ENCODE measurements at regions not wholly inside any gene's neighbourhood (a gene's known extent, or its start where the extent isn't known, plus 50 kb on each side); places are given as distances from the start of the nearest gene placed in this dataset.

DNA sequence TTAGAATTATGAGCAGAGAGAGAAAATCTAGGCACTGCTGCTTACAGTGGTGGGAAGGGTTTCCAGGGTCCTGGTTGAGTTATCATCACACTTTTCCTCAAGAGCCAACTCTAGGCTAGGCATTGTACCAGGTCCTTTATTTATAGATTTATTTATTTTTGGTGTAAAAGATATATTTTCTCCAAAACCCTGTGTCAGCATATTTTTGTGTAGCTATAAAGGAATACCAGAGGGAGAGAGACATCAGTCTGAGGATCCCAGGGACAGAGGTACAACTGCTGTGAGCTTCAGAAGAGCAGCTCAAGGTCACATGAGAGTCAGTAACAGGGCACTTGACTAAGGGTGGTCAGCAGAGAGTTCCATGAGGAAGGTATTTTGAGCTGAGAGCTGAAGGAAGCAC lies 159.7 kb downstream of the SLC35B3 start:
- DNase-seq: no peak

DNA sequence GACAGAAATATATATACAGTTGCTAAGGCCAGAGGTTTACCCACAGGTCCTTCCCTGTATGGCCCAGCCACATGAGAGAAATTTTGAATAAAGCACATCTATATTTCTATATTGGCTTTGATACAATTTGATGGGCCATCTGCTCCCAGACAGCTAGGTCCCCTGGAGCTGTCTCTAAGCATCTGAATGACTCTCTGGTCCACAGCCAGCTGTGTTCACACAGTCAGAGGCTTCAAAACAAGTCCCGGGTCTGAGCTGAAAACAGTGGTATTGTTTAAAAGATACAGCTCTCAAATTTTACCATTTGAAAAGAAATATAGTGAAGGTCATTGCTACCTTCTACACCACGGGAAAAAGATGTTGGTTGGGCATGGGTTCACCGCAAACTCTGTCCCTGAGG lies 161.1 kb downstream of the SLC35B3 start:
- DNase-seq: no peak

- DNase-seq: no peak
Measured at GRCh38 chr6:8269872-8270454, 165.4 kb downstream of the SLC35B3 start.

DNA sequence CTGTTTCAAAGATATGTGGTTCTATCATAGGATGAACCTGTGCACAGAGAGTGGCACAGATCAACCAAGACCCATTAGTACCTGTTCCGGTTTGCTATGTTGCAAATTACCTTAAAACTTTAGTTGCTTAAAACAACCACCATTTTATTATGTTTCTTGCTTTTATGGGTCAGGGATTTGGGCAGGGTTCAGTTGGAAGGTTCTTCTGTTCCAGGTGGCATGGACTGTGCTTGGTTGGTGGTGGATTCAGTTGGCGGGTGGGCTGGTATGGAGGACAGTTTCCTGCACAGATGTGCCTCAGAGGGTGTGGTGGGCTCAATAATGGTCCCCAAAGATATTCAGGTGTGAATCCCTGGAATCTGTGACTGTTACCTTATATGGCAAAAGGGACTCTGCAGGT lies 166.3 kb downstream of the SLC35B3 start:
- DNase-seq: no peak

DNA sequence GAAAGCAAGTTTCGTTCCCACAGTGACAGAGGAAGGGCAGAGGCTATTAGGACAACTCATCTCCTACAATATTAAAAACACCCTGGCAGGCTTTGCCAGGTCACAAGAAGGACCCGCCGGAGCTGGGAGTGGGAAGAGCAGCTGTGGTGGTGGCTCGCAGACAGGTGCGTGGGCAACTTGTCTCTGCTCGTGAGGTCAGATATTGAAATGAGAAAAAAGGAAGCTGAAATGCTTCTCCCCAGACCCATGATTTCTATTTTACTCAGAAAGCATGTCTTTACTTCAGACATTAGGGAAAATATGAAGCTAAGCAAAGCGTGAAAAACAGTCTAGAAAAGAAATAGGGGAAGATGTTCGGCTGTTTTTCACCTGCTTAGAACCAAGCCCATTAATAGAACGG lies 166.3 kb upstream of the EEF1E1 start:
- no peak for DNase-seq

GRCh38 chr6:8268156-8268555 lies 165.8 kb upstream of the EEF1E1 start:
- DNase-seq: no peak

GRCh38 chr6:8260610-8261009 lies 158.3 kb upstream of the EEF1E1 start:
- DNase-seq: no peak

DNA sequence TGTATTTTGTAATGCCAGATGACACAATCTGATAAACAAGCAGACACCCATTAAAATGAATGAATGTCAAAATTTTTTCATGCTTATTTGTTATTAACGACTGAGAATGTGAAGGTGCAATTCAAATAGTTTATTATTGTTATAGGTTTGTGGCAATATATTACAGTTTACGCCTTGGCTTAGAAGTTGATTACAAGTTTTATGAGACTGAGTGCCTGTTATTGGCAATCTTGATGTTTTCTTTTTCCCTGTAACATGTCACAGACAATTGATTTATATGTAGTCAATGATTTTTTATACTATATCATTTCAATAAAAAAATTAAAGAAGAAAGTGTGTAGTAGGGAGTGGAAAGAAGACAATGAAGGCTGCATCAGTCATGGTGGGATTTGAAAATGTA lies 144.1 kb upstream of the EEF1E1 start:
- DNase-seq: no peak

DNA sequence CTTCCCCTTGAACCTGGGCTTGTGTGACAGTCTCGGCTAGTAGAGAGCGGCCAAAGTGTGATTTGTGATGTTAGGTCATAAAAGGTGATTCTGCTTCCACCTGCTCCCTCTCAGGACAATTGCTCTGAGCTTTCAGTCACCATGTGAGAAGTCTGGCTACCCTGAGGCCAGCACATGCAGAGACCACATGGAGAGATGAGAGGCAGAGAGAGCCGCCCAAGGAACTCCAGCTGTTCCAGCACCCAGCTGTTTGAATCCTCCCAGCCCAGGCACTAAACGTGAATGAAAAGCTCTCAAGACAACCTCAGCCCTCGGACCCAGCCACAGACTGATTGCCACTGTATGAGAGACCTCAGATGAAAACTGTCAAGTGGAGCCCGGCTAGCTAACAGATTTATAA lies 143.4 kb upstream of the EEF1E1 start:
- no peak for DNase-seq

GRCh38 chr6:8243475-8243874 lies 141.1 kb upstream of the EEF1E1 start:
- DNase-seq: no peak

- no peak for DNase-seq
Measured at GRCh38 chr6:8242885-8243284, 140.5 kb upstream of the EEF1E1 start.

DNA sequence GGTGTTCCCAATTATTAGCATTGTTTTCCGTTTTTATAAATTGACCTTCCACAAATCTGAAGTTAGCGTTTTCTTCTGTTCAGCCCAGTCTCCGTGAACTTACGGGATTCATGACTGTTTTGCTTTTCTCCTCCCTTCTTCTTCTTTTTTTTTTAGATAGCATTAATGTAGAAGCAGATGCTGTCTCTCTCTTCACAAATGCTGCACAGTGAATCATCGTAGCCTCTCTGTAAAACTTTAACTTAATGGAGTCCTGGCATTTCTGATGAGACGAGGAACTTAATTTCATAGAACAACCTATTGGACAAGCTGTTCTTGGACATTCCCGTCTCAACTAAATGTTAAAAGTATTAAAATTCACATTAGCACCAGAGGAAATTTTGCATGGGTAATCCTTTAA lies 138.0 kb upstream of the EEF1E1 start:
- DNase-seq: no peak

- no peak for DNase-seq
Measured at GRCh38 chr6:8238773-8239683, 136.7 kb upstream of the EEF1E1 start.

DNA sequence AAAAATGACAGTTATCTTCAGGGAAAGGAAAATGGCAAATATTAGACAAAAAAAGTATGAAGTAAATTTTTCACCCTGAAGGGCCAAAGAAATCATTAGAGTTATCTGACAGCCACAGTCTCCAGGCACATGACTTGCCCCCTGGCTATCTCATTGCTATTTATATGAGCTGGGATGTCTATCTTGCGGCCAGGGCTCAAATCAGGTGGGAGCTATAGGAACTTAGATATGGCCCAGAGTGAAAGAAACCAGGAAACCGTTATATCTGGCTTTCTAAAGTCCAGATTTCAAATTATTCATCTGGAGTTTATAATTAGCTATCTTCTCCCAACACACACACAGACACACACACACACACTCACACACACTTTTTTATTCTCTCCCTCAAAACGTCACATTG lies 135.3 kb upstream of the EEF1E1 start:
- no peak for DNase-seq

- no peak for DNase-seq
Measured at GRCh38 chr6:8236956-8237355, 134.6 kb upstream of the EEF1E1 start.

DNA sequence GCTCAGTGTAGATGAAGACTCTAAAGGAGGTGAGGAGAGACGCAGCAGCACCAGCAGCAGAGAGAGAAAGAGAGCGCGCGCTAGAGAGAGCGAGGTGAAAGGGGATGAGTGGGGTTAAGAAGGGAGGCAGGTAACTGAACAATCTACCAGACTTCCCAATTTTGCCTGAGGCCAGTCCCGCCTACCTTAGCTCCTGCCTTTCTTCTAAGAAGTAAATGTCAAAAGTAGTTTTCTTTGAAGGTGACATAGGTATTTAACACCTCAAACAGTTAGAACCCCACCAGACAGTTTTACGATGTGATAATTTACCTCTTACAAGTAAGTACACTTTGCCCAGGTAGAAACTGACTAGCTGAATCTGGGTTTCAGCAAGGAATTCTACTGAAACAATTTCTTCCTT lies 132.0 kb upstream of the EEF1E1 start:
- no peak for DNase-seq

DNA sequence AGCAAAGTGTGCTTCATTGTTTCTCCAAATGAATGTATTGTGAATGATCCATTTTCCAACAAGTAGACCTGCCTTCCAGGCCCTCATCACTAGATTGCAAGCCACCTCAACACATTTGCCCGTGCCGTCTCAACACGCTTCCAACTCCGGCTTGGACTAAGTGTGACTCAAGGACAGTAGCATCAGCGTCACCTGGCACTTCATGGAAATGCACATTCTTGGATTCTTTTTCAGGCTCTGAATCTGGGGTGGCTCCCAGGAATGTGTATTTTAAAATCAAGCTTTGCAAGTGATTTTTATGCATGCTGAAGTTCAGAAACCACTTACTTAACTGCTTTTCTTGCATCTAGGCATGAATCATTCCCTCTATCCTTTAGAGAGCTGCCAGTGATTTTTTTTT lies 129.6 kb upstream of the EEF1E1 start:
- DNase-seq: no peak

GRCh38 chr6:8229915-8230756 lies 127.8 kb upstream of the EEF1E1 start:
- DNase-seq: no peak

- no peak for DNase-seq
Measured at GRCh38 chr6:8225113-8225512, 122.8 kb upstream of the EEF1E1 start.

GRCh38 chr6:8223678-8224077 lies 121.3 kb upstream of the EEF1E1 start:
- no peak for DNase-seq

DNA sequence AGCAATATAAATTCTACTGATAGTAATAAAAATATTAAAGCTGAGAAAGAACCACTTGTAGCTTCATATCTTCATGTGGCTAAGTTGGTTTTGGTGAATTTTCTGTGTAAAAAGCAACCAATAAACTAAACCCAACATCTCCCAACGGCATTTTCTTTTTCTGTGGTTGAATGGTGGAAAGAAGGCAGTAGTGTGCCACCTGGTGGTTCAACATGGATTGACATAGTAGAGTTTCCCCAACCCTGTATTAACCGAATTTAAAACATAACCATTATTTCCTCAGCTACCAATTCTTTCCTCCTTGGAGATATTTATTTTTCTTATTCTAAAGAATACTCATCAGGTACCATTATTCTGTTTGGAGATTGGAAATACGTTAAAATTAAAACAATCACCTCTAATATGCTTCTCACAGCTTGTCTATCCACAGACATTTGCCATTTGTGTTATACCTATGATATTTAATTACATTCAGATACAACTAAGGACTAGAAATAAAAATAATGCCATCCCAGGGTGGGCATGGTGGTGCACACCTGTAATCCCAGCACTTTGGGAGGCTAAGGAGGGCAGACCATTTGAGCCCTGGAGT lies 117.1 kb upstream of the EEF1E1 start:
- peak in 1 of 2 experiments; percentile 69 for DNase-seq

GRCh38 chr6:8218861-8219260 lies 116.5 kb upstream of the EEF1E1 start:
- DNase-seq: no peak

- no peak for DNase-seq
Measured at GRCh38 chr6:8215631-8216030, 113.3 kb upstream of the EEF1E1 start.

Data from SW 1271 (cell line).